ENCODE measurements at regions not wholly inside any gene's neighbourhood (a gene's known extent, or its start where the extent isn't known, plus 50 kb on each side); places are given as distances from the start of the nearest gene placed in this dataset.
"Not testable (repeated sequence)": the region's sequence is repeated elsewhere in the genome, so short reads cannot be mapped to it uniquely, and the experiment has no call there.

GRCh38 chr6:109252261-109253041 is 129.8 kb downstream of the CD164 start:
- DNase-seq, result no peak

GRCh38 chr6:109251839-109252238 is 130.4 kb downstream of the CD164 start:
- no peak for DNase-seq

- DNase-seq, result not testable (repeated sequence)
These were observed 131.6 kb downstream of the CD164 start for GRCh38 chr6:109250544-109251156.

GRCh38 chr6:109243863-109244825 is 138.1 kb downstream of the CD164 start:
- no peak for DNase-seq

GRCh38 chr6:109242925-109243324 is 139.3 kb downstream of the CD164 start:
- DNase-seq, result no peak

- DNase-seq, result no peak
These were observed 140.2 kb downstream of the CD164 start for GRCh38 chr6:109242029-109242428.

- no peak for DNase-seq
These were observed 141.1 kb downstream of the CD164 start for GRCh38 chr6:109241199-109241598.

GRCh38 chr6:109240370-109241084 is 141.7 kb downstream of the CD164 start:
- peak; percentile 54 for DNase-seq

- DNase-seq, result no peak
These were observed 142.5 kb downstream of the CD164 start for GRCh38 chr6:109239651-109240321.

GRCh38 chr6:109239160-109239559 is 143.1 kb downstream of the CD164 start:
- DNase-seq, result no peak

- no peak for DNase-seq
These were observed 143.1 kb downstream of the CEP57L1 start for GRCh38 chr6:109238396-109238795.

- no peak for DNase-seq
These were observed 142.7 kb downstream of the CEP57L1 start for GRCh38 chr6:109237986-109238329.

GRCh38 chr6:109237077-109237985 is 142.0 kb downstream of the CEP57L1 start:
- peak; percentile 72 for DNase-seq

- no peak for DNase-seq
These were observed 141.1 kb downstream of the CEP57L1 start for GRCh38 chr6:109236115-109237076.

- DNase-seq, result no peak
These were observed 140.3 kb downstream of the CEP57L1 start for GRCh38 chr6:109235481-109236038.

GRCh38 chr6:109230453-109230852 is 135.1 kb downstream of the CEP57L1 start:
- no peak for DNase-seq

GRCh38 chr6:109229536-109229935 is 134.2 kb downstream of the CEP57L1 start:
- no peak for DNase-seq

GRCh38 chr6:109227646-109228045 is 132.3 kb downstream of the CEP57L1 start:
- DNase-seq, result no peak

GRCh38 chr6:109226353-109226752 is 131.0 kb downstream of the CEP57L1 start:
- no peak for DNase-seq

GRCh38 chr6:109225946-109226345 is 130.6 kb downstream of the CEP57L1 start:
- DNase-seq, result no peak
